ENCODE measurements at regions not wholly inside any gene's neighbourhood (a gene's known extent, or its start where the extent isn't known, plus 50 kb on each side); places are given as distances from the start of the nearest gene placed in this dataset.

- TF ChIP-seq EP300 (IDR thresholded peaks at IDR 0.05): no peak
- TF ChIP-seq, protein P1, sequence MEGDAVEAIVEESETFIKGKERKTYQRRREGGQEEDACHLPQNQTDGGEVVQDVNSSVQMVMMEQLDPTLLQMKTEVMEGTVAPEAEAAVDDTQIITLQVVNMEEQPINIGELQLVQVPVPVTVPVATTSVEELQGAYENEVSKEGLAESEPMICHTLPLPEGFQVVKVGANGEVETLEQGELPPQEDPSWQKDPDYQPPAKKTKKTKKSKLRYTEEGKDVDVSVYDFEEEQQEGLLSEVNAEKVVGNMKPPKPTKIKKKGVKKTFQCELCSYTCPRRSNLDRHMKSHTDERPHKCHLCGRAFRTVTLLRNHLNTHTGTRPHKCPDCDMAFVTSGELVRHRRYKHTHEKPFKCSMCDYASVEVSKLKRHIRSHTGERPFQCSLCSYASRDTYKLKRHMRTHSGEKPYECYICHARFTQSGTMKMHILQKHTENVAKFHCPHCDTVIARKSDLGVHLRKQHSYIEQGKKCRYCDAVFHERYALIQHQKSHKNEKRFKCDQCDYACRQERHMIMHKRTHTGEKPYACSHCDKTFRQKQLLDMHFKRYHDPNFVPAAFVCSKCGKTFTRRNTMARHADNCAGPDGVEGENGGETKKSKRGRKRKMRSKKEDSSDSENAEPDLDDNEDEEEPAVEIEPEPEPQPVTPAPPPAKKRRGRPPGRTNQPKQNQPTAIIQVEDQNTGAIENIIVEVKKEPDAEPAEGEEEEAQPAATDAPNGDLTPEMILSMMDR (IDR thresholded peaks at IDR 0.05): no peak
These were observed 230.0 kb upstream of the MGAT5 start for GRCh38 chr2:134023854-134024253.
